PC-3 (cell line): ENCODE measurements at regions not wholly inside any gene's neighbourhood (a gene's known extent, or its start where the extent isn't known, plus 50 kb on each side); places are given as distances from the start of the nearest gene placed in this dataset.

Experiments
- ATAC-seq: fragments of 200-7000 bp; cut with Tn5 transposase; 2 replicates; pipeline ENCODE4 v1.9.1; 2020; ENCODE audit warnings: mild to moderate bottlenecking, moderate library complexity
- BruUV-seq: library from RNA; stranded (reverse); fragments of 400-500 nt; replicated peaks from 2 replicates; lab custom pipeline; 2021; lab: Mats Ljungman, UMichigan
- CTCF ChIA-PET: fragments of 300-600 bp; sonication (Branson Sonifier 250); formaldehyde crosslinking; loops from one replicate; lab custom pipeline; 2022; ENCODE audit warnings: antibody characterized with exemption; lab: Charles Lee
- POLR2A ChIA-PET: fragments of 300-600 bp; sonication (Branson Sonifier 250); formaldehyde crosslinking; loops from one replicate; lab custom pipeline; 2022; ENCODE audit warnings: antibody characterized with exemption; ENCODE audit not compliant: unreplicated experiment; lab: Charles Lee
- DNase-seq: peaks from one replicate; pipeline ENCODE4 v3.0.0-alpha.2; 2015
- H2AFZ ChIP-seq: fragments of 300-600 bp; sonication (generic); 2 replicates; pipeline ENCODE4 v1.6.0; 2016; ENCODE audit warnings: antibody characterized with exemption, low read length
- H3F3A ChIP-seq: fragments of 300-600 bp; sonication (generic); one replicate; pipeline ENCODE4 v1.6.0; 2017; ENCODE audit warnings: antibody characterized with exemption, low read length, control low read depth, mild to moderate bottlenecking; ENCODE audit not compliant: unreplicated experiment
- H3K27ac ChIP-seq: fragments of 300-600 bp; sonication (generic); 2 replicates; pipeline ENCODE4 v1.5.1; 2016; ENCODE audit warnings: mild to moderate bottlenecking, low read length
- H3K27me3 ChIP-seq: fragments of 300-600 bp; sonication (generic); 2 replicates; pipeline ENCODE4 v1.6.1; 2016; ENCODE audit warnings: low read length, mixed read lengths
- H3K36me3 ChIP-seq: fragments of 300-600 bp; sonication (generic); 2 replicates; pipeline ENCODE4 v1.6.1; 2016; ENCODE audit warnings: low read depth, mixed run types, low read length, mixed read lengths
- H3K4me1 ChIP-seq: fragments of 300-600 bp; sonication (generic); 2 replicates; pipeline ENCODE4 v1.5.1; 2016; ENCODE audit warnings: low read length; ENCODE audit not compliant: insufficient read depth
- H3K4me2 ChIP-seq: fragments of 300-600 bp; sonication (generic); 2 replicates; pipeline ENCODE4 v1.6.0; 2016; ENCODE audit warnings: low read length
- H3K4me3 ChIP-seq: fragments of 300-600 bp; sonication (generic); 2 replicates; pipeline ENCODE4 v1.5.1; 2016; ENCODE audit warnings: mild to moderate bottlenecking, low read length, mixed read lengths
- H3K79me2 ChIP-seq: fragments of 300-600 bp; sonication (generic); 2 replicates; pipeline ENCODE4 v1.6.1; 2017; ENCODE audit warnings: low read length, mixed read lengths
- H3K9ac ChIP-seq: fragments of 300-600 bp; sonication (generic); 2 replicates; pipeline ENCODE4 v1.6.0; 2016; ENCODE audit warnings: mild to moderate bottlenecking, low read length
- H3K9me2 ChIP-seq: fragments of 300-600 bp; sonication (generic); replicated peaks from 2 replicates; pipeline ENCODE4 v1.6.1; 2016; ENCODE audit warnings: mixed run types, low read length, mixed read lengths
- H3K9me3 ChIP-seq: fragments of 300-600 bp; sonication (generic); 2 replicates; pipeline ENCODE4 v1.6.1; 2016; ENCODE audit warnings: low read length, mixed read lengths
- H4K20me1 ChIP-seq: fragments of 300-600 bp; sonication (generic); 2 replicates; pipeline ENCODE4 v1.6.1; 2016; ENCODE audit warnings: low read length, mixed read lengths
- EZH2 ChIP-seq: fragments of 300-600 bp; sonication (generic); IDR thresholded peaks from one replicate; pipeline ENCODE4 v1.6.1; 2017; ENCODE audit warnings: antibody characterized with exemption, mild to moderate bottlenecking, low read length; ENCODE audit not compliant: unreplicated experiment
- EZH2phosphoT487 ChIP-seq: fragments of 300-600 bp; sonication (generic); IDR thresholded peaks from 2 replicates; pipeline ENCODE4 v1.6.1; 2018; ENCODE audit warnings: mild to moderate bottlenecking, antibody characterized with exemption, low read length, borderline replicate concordance
- intact Hi-C: fragments of 100-400 bp; cut with micrococcal nuclease; formaldehyde crosslinking; loops from 2 replicates; pipeline ENCODE4 v1.9.0; 2023
- TF ChIP-seq, protein P1 (sequence below): fragments of 300-600 bp; sonication (generic); conservative IDR thresholded peaks from 2 replicates; pipeline ENCODE4 v1.5.1; 2017; ENCODE audit warnings: antibody characterized with exemption, low read depth, mild to moderate bottlenecking, low read length

DNA sequence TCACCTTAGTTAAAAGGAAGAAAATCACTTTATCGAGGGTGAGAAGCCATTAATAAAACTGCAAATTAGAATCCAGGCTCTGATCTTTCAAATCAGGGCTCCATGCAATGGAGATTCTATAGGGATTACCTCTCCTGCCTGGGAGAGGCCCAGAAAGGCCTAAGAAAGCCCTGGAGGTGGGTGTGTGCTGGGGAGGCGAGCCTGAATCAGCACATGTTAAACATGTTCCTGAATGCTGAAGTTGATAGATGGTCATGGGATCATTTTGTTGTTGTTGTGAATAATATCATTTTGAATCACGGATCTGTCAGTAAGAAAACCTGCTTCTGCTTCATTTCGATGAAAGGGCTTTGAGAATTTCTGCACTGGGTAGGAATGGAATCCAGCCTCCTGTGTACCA is 254.3 kb downstream of the ACKR3 start:
- no peaks in the 10 kb centered on the region for H3K27me3 ChIP-seq
- CTCF ChIA-PET = interaction anchor here (0.6 kb wide), 2 partner anchors 17 to 48 kb away, joined by 3 read pairs; no protein-coding TSS in a partner anchor
- H4K20me1 ChIP-seq = no peaks in the 10 kb centered on the region
- H3K27ac ChIP-seq = peak overlapping the region; percentile 29
- 0 out of 2 replicates have a peak overlapping the region, but pooled peaks have one; percentile 55 for H3K4me2 ChIP-seq
- POLR2A ChIA-PET = no interaction called here
- no peaks in the 10 kb centered on the region for H3K79me2 ChIP-seq
- no peak overlapping the region for H3K9ac ChIP-seq
- H3F3A ChIP-seq = no peaks in the 10 kb centered on the region
- no peak for ATAC-seq
- no peak for DNase-seq
- intact Hi-C loops = loop anchor here (2.0 kb wide), 1 partner anchor 47 kb away; no protein-coding TSS in a partner anchor
- TF ChIP-seq EZH2 = no peak
- no peak for TF ChIP-seq EZH2phosphoT487
- TF ChIP-seq, protein P1, sequence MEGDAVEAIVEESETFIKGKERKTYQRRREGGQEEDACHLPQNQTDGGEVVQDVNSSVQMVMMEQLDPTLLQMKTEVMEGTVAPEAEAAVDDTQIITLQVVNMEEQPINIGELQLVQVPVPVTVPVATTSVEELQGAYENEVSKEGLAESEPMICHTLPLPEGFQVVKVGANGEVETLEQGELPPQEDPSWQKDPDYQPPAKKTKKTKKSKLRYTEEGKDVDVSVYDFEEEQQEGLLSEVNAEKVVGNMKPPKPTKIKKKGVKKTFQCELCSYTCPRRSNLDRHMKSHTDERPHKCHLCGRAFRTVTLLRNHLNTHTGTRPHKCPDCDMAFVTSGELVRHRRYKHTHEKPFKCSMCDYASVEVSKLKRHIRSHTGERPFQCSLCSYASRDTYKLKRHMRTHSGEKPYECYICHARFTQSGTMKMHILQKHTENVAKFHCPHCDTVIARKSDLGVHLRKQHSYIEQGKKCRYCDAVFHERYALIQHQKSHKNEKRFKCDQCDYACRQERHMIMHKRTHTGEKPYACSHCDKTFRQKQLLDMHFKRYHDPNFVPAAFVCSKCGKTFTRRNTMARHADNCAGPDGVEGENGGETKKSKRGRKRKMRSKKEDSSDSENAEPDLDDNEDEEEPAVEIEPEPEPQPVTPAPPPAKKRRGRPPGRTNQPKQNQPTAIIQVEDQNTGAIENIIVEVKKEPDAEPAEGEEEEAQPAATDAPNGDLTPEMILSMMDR = no peak
- no TSS peak for BruUV-seq
- H3K4me1 ChIP-seq = peaks cover 26% of the 10 kb centered on the region
- H3K9me2 ChIP-seq = no peaks in the 10 kb centered on the region
- H3K36me3 ChIP-seq = no peaks in the 10 kb centered on the region
- no peak overlapping the region for H3K4me3 ChIP-seq
- H3K9me3 ChIP-seq = no peaks in the 10 kb centered on the region
- no peak overlapping the region for H2AFZ ChIP-seq

DNA sequence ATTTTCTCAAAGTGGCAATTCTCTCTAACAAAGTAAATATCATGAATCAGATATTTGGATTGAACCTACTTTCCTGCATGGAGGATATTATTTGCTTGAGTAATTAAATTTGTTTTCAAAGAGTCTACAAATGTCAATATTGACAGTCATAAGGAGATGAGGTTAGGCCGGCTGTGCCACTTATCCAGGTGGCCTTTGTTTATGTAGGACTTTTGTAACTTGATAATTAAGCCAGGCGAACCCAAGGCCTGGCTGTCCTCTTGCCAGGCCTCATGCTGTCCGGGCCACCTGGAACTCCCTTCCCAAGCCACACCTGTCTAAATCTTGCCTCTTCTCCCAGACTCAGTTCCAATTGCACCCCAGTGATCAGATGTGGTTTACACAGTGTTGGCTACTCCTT is 255.2 kb downstream of the ACKR3 start:
- Histone ChIP-seq H3K4me1 (peaks cover 26% of the 10 kb centered on the region), H3K27me3 (no peaks in the 10 kb centered on the region), H4K20me1 (no peaks in the 10 kb centered on the region), H3K36me3 (no peaks in the 10 kb centered on the region), H3F3A (no peaks in the 10 kb centered on the region), H3K9me3 (no peaks in the 10 kb centered on the region), H3K4me3 (no peak overlapping the region), H3K9me2 (no peaks in the 10 kb centered on the region), H3K27ac (peak overlapping the region; percentile 52), H3K79me2 (no peaks in the 10 kb centered on the region), H3K9ac (no peak overlapping the region), H3K4me2 (peak overlapping the region; percentile 55), H2AFZ (no peak overlapping the region)
- ATAC-seq (peak; percentile 91), DNase-seq (peak; percentile 73)
- ChIA-PET POLR2A (no interaction called here), CTCF (no interaction called here)
- TF ChIP-seq, protein P1 = no peak
- TF ChIP-seq EZH2 (no peak), EZH2phosphoT487 (no peak)
- no TSS peak for BruUV-seq
- intact Hi-C loops = loop anchor here (2.0 to 5.0 kb wide), 2 partner anchors 46 to 202 kb away; no protein-coding TSS in a partner anchor

DNA sequence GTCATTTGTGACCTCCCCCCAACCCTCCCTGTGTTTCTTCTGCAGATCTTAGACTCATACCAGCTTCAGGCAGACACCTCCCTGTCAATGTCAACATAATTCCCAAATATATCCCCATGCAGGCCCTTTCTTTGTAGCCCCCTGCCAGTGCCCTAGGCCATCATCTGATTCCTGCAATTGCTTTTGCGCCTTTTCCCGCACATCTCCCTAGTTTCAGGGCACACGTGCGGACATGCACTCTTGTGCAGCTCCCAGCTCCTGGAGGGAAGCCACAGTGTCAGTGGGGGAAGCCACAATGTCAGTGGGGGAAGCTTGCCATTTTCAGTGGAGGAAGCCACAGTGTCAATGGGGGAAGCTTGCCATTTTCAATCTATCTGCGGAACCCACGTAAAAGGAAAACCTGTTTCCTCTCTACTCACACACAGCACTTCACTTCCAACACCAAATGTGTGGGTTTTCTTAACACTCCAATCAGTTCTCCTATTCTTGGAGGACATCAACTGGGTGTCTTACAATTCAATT is 256.4 kb downstream of the ACKR3 start:
- H3K4me1 ChIP-seq = peaks cover 26% of the 10 kb centered on the region
- intact Hi-C loops = loop anchor here (2.0 to 5.0 kb wide), 2 partner anchors 45 to 201 kb away; no protein-coding TSS in a partner anchor
- CTCF ChIA-PET = no interaction called here
- no peaks in the 10 kb centered on the region for H3K9me3 ChIP-seq
- DNase-seq (no peak), ATAC-seq (no peak)
- no peaks in the 10 kb centered on the region for H4K20me1 ChIP-seq
- POLR2A ChIA-PET = no interaction called here
- no peaks in the 10 kb centered on the region for H3K79me2 ChIP-seq
- H3K9ac ChIP-seq = no peak overlapping the region
- BruUV-seq = no TSS peak
- H3K4me2 ChIP-seq = 0 out of 2 replicates have a peak overlapping the region, but pooled peaks have one; percentile 55
- H3K27me3 ChIP-seq = no peaks in the 10 kb centered on the region
- TF ChIP-seq, protein P1 = no peak
- no peak for TF ChIP-seq EZH2phosphoT487
- no peak overlapping the region for H3K27ac ChIP-seq
- no peaks in the 10 kb centered on the region for H3F3A ChIP-seq
- no peaks in the 10 kb centered on the region for H3K36me3 ChIP-seq
- H3K9me2 ChIP-seq = no peaks in the 10 kb centered on the region
- H2AFZ ChIP-seq = no peak overlapping the region
- no peak overlapping the region for H3K4me3 ChIP-seq
